Activated naive CD8-positive, alpha-beta T cell (primary cell): ENCODE measurements at regions not wholly inside any gene's neighbourhood (a gene's known extent, or its start where the extent isn't known, plus 50 kb on each side); places are given as distances from the start of the nearest gene placed in this dataset.
"Not testable (repeated sequence)": the region's sequence is repeated elsewhere in the genome, so short reads cannot be mapped to it uniquely, and the experiment has no call there.

ENCODE experiments used
- H3K27ac Mint-ChIP-seq: one replicate; pipeline ENCODE4 v1.8.0; 2021; ENCODE audit warnings: mixed read lengths
- H3K27me3 Mint-ChIP-seq: one replicate; pipeline ENCODE4 v1.8.0; 2021; ENCODE audit warnings: mixed read lengths
- H3K36me3 Mint-ChIP-seq: one replicate; pipeline ENCODE4 v1.8.0; 2021; ENCODE audit warnings: mixed read lengths
- H3K4me1 Mint-ChIP-seq: one replicate; pipeline ENCODE4 v1.8.0; 2021; ENCODE audit warnings: low read depth, mixed read lengths
- H3K4me3 Mint-ChIP-seq: one replicate; pipeline ENCODE4 v1.8.0; 2021; ENCODE audit warnings: mild to moderate bottlenecking, mixed read lengths
- H3K9me3 Mint-ChIP-seq: one replicate; pipeline ENCODE4 v1.8.0; 2021; ENCODE audit warnings: low read depth, mixed read lengths

DNA sequence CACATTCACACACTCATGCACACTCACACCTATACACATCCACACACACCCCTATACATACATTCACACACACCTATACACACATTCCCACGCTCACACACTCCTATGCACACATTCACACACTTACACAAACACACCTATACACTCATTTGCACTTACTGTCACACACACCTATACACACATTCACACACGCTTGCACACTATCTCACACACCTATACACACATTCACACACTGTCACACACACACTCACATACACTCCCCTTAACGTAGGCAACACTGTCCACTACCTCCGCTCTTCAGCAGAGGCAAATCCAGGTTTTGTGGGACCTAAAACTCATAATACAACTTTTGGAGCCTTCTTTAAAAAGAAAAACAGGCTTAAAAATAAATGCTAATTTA, 487.7 kb upstream of the CDH4 start:
- Mint-ChIP-seq H3K36me3 (no peaks in the 10 kb centered on the region), H3K9me3 (no peaks in the 10 kb centered on the region), H3K4me3 (no peak overlapping the region), H3K27me3 (peaks cover 3% of the 10 kb centered on the region), H3K4me1 (no peaks in the 10 kb centered on the region), H3K27ac (no peak overlapping the region)

DNA sequence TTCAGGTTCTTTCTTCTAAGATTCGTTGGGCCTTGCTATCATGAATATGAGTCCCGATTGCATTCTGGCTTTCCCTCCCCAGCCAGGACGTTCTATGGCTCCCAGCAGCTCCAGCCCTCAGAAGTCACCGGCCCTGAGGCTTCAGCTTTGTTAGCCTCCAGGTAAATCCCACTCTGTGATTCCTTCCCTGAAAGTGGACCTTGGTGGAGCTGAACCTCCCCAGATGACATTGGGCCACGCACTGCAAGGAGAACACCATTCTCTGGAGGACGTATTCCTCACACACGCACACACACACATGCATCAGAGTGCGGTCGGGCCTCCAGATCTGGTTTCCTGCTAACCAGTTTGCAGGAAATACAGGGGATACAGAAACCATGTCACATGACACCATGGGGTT, 487.3 kb upstream of the CDH4 start:
- Mint-ChIP-seq H3K27me3 (peaks cover 3% of the 10 kb centered on the region), H3K36me3 (no peaks in the 10 kb centered on the region), H3K27ac (no peak overlapping the region), H3K4me3 (no peak overlapping the region), H3K9me3 (no peaks in the 10 kb centered on the region), H3K4me1 (no peaks in the 10 kb centered on the region)

- H3K9me3 Mint-ChIP-seq: no peaks in the 10 kb centered on the region
- no peak overlapping the region for H3K4me3 Mint-ChIP-seq
- no peaks in the 10 kb centered on the region for H3K36me3 Mint-ChIP-seq
- H3K27ac Mint-ChIP-seq: no peak overlapping the region
- H3K4me1 Mint-ChIP-seq: no peaks in the 10 kb centered on the region
- H3K27me3 Mint-ChIP-seq: no peaks in the 10 kb centered on the region
Observed at GRCh38 chr20:60765821-60766403, 486.1 kb upstream of the CDH4 start.

DNA sequence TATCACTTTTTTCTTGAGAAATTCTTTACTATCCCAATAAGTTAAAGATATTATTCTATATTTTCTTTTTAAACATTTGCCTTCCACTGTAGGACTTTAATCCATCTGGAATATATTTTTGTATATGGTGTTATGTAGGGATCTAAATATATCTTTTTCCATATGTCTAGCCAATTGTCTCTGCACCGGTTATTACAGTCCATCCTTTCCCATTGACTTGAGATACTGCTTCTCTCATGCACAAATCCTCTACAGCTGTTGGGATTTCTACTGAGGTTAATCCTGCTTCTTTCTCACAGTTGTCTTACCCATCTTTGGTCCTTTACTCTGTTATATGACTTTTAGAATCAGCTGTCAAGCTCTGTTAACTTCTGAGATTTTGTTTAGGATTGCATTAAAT, 483.8 kb upstream of the CDH4 start:
- no peaks in the 10 kb centered on the region for H3K4me1 Mint-ChIP-seq
- no peaks in the 10 kb centered on the region for H3K9me3 Mint-ChIP-seq
- no peak overlapping the region for H3K4me3 Mint-ChIP-seq
- no peaks in the 10 kb centered on the region for H3K36me3 Mint-ChIP-seq
- H3K27ac Mint-ChIP-seq: no peak overlapping the region
- H3K27me3 Mint-ChIP-seq: no peaks in the 10 kb centered on the region

- Mint-ChIP-seq H3K9me3 (no peaks in the 10 kb centered on the region), H3K27me3 (peaks cover 3% of the 10 kb centered on the region), H3K4me3 (no peak overlapping the region), H3K27ac (no peak overlapping the region), H3K4me1 (no peaks in the 10 kb centered on the region), H3K36me3 (no peaks in the 10 kb centered on the region)
Observed at GRCh38 chr20:60780388-60781025, 471.6 kb upstream of the CDH4 start.

GRCh38 chr20:60782959-60783625, 469.0 kb upstream of the CDH4 start:
- Mint-ChIP-seq H3K27me3 (peaks cover 3% of the 10 kb centered on the region), H3K36me3 (no peaks in the 10 kb centered on the region), H3K4me1 (no peaks in the 10 kb centered on the region), H3K27ac (no peak overlapping the region), H3K9me3 (no peaks in the 10 kb centered on the region), H3K4me3 (no peak overlapping the region)

DNA sequence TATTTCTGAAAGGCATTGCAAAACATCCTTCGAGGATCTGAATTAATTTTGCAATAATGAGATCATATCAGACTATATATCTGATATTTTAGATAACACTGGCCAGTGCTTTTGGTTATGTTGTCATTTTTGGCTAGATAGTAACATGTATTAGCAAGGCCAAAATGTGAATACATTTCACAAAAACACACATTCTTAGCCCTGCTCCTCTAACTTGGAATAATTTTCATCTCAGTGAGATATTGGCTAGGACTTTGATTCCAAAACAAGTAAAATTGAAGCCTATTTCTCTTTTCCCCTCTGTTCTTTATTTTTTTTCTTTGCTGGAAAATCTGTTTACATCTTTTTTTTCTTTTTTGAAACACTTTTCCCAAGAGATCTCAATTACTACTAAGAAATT, 466.8 kb upstream of the CDH4 start:
- H3K27ac Mint-ChIP-seq: no peak overlapping the region
- no peaks in the 10 kb centered on the region for H3K4me1 Mint-ChIP-seq
- H3K27me3 Mint-ChIP-seq: peaks cover 9% of the 10 kb centered on the region

DNA sequence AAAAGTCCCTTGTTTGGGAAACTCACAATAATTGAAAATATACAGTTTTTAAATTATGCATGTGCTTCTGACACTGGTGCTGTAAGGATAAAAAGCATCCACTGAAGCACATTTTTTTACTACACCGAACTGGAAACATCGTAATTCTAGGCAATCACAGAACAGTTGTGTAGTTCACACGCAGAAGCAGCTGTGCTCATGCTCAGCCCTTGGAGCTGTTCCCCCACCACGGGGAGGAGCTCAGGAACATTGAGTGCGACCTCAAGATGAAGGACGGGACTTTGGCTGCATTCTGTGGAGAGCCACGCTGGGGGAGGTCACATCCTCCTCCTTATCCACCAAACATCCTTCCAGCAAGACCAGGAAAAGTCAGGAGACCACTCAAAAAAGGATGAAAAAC, 466.3 kb upstream of the CDH4 start:
- no peaks in the 10 kb centered on the region for H3K9me3 Mint-ChIP-seq

More for the DNA sequence above, 466.8 kb upstream of the CDH4 start:
- Mint-ChIP-seq H3K9me3 (no peaks in the 10 kb centered on the region), H3K36me3 (no peaks in the 10 kb centered on the region), H3K4me3 (no peak overlapping the region)

DNA sequence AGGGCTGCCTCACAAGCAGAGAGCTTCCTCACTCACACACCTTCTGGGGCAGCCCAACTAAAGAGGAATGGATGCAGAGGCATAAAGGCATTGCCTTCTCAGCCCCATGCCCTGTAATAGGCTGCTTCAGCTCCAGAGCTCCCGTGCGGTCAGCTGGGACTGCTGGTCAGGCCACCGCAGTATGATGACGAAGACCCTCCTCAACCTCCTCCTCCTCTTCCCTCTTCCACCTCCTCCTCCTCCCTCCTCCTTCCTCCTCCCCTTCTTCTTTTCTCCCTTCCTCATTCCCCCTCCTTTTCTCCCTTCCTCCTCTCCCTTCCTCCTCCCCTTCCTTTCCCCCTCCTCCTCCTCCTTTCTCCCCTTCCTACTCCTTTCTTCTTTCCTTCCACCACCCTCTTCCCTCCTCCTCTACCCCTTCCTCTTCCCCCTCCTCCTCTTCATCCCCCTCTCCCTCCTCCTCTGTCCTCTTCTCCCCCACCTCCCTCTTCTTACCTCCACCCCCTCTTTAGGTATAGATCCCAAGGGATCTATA, 465.3 kb upstream of the CDH4 start:
- H3K9me3 Mint-ChIP-seq: no peaks in the 10 kb centered on the region
- H3K4me1 Mint-ChIP-seq: no peaks in the 10 kb centered on the region
- H3K27ac Mint-ChIP-seq: no peak overlapping the region
- peaks cover 7% of the 10 kb centered on the region for H3K27me3 Mint-ChIP-seq
- H3K4me3 Mint-ChIP-seq: no peak overlapping the region
- no peaks in the 10 kb centered on the region for H3K36me3 Mint-ChIP-seq

More for the DNA sequence above, 466.3 kb upstream of the CDH4 start:
- no peaks in the 10 kb centered on the region for H3K4me1 Mint-ChIP-seq
- H3K27ac Mint-ChIP-seq: no peak overlapping the region
- H3K36me3 Mint-ChIP-seq: no peaks in the 10 kb centered on the region
- no peak overlapping the region for H3K4me3 Mint-ChIP-seq
- peaks cover 9% of the 10 kb centered on the region for H3K27me3 Mint-ChIP-seq

DNA sequence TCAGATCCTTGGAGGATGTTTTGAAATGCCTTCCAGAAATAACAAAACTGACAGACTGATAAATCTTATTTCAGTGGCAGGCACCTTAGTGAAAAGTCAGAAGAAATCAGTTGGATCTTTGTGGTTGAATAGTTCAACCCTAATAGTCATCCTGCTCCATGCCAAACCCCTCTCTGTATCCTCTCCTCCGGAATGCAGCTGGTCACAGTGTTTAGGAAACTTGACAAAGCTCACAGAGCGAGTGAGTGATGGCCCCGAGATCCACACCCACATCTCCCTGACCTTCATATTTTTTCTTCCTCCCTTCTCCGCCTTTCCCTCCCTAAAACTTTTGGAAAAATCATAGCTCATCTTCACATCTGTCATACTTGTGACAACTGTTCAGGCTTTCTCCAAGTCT, 464.8 kb upstream of the CDH4 start:
- Mint-ChIP-seq H3K27ac (no peak overlapping the region), H3K4me1 (no peaks in the 10 kb centered on the region), H3K9me3 (no peaks in the 10 kb centered on the region), H3K4me3 (no peak overlapping the region), H3K27me3 (peaks cover 7% of the 10 kb centered on the region), H3K36me3 (no peaks in the 10 kb centered on the region)

- no peaks in the 10 kb centered on the region for H3K9me3 Mint-ChIP-seq
- no peak overlapping the region for H3K4me3 Mint-ChIP-seq
- no peaks in the 10 kb centered on the region for H3K4me1 Mint-ChIP-seq
- peaks cover 7% of the 10 kb centered on the region for H3K27me3 Mint-ChIP-seq
- no peaks in the 10 kb centered on the region for H3K36me3 Mint-ChIP-seq
- no peak overlapping the region for H3K27ac Mint-ChIP-seq
Observed at GRCh38 chr20:60788070-60788469, 464.0 kb upstream of the CDH4 start.

DNA sequence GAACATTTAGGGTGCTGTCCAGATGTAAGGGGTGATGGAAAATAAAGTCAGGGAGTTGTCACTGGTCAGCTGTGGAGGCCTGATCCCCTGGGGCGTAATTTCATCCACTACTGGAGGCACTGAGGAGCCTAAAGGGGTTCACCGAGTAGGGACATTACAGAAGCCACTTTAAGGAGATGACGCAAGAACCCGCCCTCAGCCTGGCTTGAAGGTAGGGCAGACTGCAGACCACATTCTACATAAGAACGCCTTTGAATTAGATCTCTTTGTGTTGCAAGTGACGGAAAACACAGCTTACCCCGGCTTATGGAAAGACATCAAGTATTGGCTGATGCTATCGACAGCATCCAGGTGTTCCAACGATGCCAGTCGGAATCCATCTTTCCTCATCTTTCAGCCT, 462.7 kb upstream of the CDH4 start:
- Mint-ChIP-seq H3K36me3 (no peaks in the 10 kb centered on the region), H3K27ac (no peak overlapping the region), H3K4me3 (no peak overlapping the region), H3K27me3 (peaks cover 7% of the 10 kb centered on the region), H3K4me1 (no peaks in the 10 kb centered on the region), H3K9me3 (no peaks in the 10 kb centered on the region)

- not testable (repeated sequence) for H3K4me1 Mint-ChIP-seq, H3K9me3 Mint-ChIP-seq, H3K4me3 Mint-ChIP-seq, H3K27me3 Mint-ChIP-seq, H3K36me3 Mint-ChIP-seq, H3K27ac Mint-ChIP-seq
Observed at GRCh38 chr20:60790339-60790738, 461.7 kb upstream of the CDH4 start.

- H3K4me1 Mint-ChIP-seq: no peaks in the 10 kb centered on the region
- H3K4me3 Mint-ChIP-seq: no peak overlapping the region
- H3K36me3 Mint-ChIP-seq: no peaks in the 10 kb centered on the region
- H3K27ac Mint-ChIP-seq: no peak overlapping the region
- H3K27me3 Mint-ChIP-seq: peaks cover 8% of the 10 kb centered on the region
- H3K9me3 Mint-ChIP-seq: no peaks in the 10 kb centered on the region
Observed at GRCh38 chr20:60791823-60792222, 460.2 kb upstream of the CDH4 start.

GRCh38 chr20:60792941-60793340, 459.1 kb upstream of the CDH4 start:
- Mint-ChIP-seq H3K4me1 (no peaks in the 10 kb centered on the region), H3K9me3 (no peaks in the 10 kb centered on the region), H3K27me3 (peaks cover 8% of the 10 kb centered on the region), H3K4me3 (no peak overlapping the region), H3K27ac (no peak overlapping the region), H3K36me3 (no peaks in the 10 kb centered on the region)
